HCT116 (cell line): ENCODE measurements at regions not wholly inside any gene's neighbourhood (a gene's known extent, or its start where the extent isn't known, plus 50 kb on each side); places are given as distances from the start of the nearest gene placed in this dataset.

Experiments used
- ATAC-seq: fragments of 200-7000 bp; cut with Tn5 transposase; 2 replicates; pipeline ENCODE4 v1.9.1; 2020; ENCODE audit warnings: mild to moderate bottlenecking, moderate library complexity
- BruUV-seq: library from RNA; stranded (reverse); fragments of 400-500 nt; replicated peaks from 2 replicates; lab custom pipeline; 2021; lab: Mats Ljungman, UMichigan
- CTCF ChIA-PET: fragments of 300-600 bp; sonication (Branson Sonifier 250); formaldehyde crosslinking; loops from one replicate; lab custom pipeline; 2021; ENCODE audit warnings: antibody characterized with exemption; lab: Charles Lee
- POLR2A ChIA-PET: fragments of 300-600, 350-600 bp; sonication (Branson Sonifier 250); formaldehyde crosslinking; loops from one replicate; lab custom pipeline; 2021; ENCODE audit warnings: antibody characterized with exemption; lab: Charles Lee
- RAD21 ChIA-PET, 2 experiments: fragments of 300-600 bp; sonication (Branson Sonifier 250); formaldehyde crosslinking; loops; one replicate each; lab custom pipeline; 2023; ENCODE audit warnings: low total read pairs in 2 of 2; ENCODE audit not compliant: uncharacterized antibody in 2 of 2, unreplicated experiment in 2 of 2, low non-redundant PET in 1 of 2; lab: Charles Lee
- DNase-seq: peaks from one replicate; pipeline ENCODE4 v3.0.0-alpha.2; 2010; ENCODE audit warnings: low read depth, low spot score
- H2AFZ ChIP-seq: fragments of 200-600 bp; shearing (Covaris generic), sonication (generic); 2 replicates; pipeline ENCODE4 v1.6.1; 2017; ENCODE audit warnings: low read depth, mixed run types, mixed read lengths, antibody characterized with exemption, low read length; ENCODE audit not compliant: poor library complexity, severe bottlenecking
- H3K27ac ChIP-seq: 2 replicates; pipeline ENCODE4 v1.5.1; 2012; ENCODE audit warnings: low read depth, low read length
- H3K27me3 ChIP-seq: fragments of 200-600 bp; sonication (generic); 2 replicates; pipeline ENCODE4 v1.6.1; 2016; ENCODE audit warnings: mixed run types, low read length, mixed read lengths; ENCODE audit not compliant: insufficient read depth
- H3K36me3 ChIP-seq, 2 experiments: fragments of 200-500 bp in 1 of 2; fragments of 200-600 bp in 1 of 2; sonication (Bioruptor generic) in 1 of 2; sonication (generic) in 1 of 2; 2 replicates each; pipeline versions ENCODE4 v1.5.1 to v1.6.1; 2014 to 2016; ENCODE audit warnings: low read length in 2 of 2, inconsistent platforms in 1 of 2, mixed read lengths in 1 of 2, mixed run types in 1 of 2; ENCODE audit not compliant: insufficient read depth in 2 of 2, control insufficient read depth in 1 of 2
- H3K4me1 ChIP-seq, 2 experiments: fragments of 200-600 bp in 1 of 2; sonication (generic) in 1 of 2; 2 replicates each; pipeline versions ENCODE4 v1.5.1 to v1.6.1; 2012 to 2017; ENCODE audit warnings: low read length in 2 of 2, inconsistent platforms in 1 of 2, mild to moderate bottlenecking in 1 of 2, mixed read lengths in 1 of 2, mixed run types in 1 of 2, moderate library complexity in 1 of 2; ENCODE audit not compliant: insufficient read depth in 2 of 2, control insufficient read depth in 1 of 2
- H3K4me2 ChIP-seq: fragments of 200-600 bp; sonication (generic); 2 replicates; pipeline ENCODE4 v1.6.1; 2017; ENCODE audit warnings: mixed run types, low read length, mixed read lengths
- H3K4me3 ChIP-seq, 2 experiments: fragments of 200-600 bp in 1 of 2; sonication (generic) in 1 of 2; replicated peaks in 1 of 2; 2 replicates each; pipeline ENCODE4 v1.5.1; 2011 to 2016; ENCODE audit warnings: low read length in 2 of 2, control low read depth in 1 of 2, low read depth in 1 of 2, mild to moderate bottlenecking in 1 of 2, mixed read lengths in 1 of 2, mixed run types in 1 of 2
- H3K79me2 ChIP-seq: fragments of 200-600 bp; sonication (generic); 2 replicates; pipeline ENCODE4 v1.6.1; 2017; ENCODE audit warnings: mild to moderate bottlenecking, mixed run types, low read length, moderate library complexity, mixed read lengths; ENCODE audit not compliant: insufficient read depth
- H3K9ac ChIP-seq: fragments of 200-600 bp; sonication (generic); 2 replicates; pipeline ENCODE4 v1.6.1; 2016; ENCODE audit warnings: low read length, mixed read lengths
- H3K9me2 ChIP-seq: fragments of 200-600 bp; sonication (generic), shearing (Covaris generic); 2 replicates; pipeline ENCODE4 v1.6.1; 2017; ENCODE audit warnings: mixed run types, mild to moderate bottlenecking, moderate library complexity; ENCODE audit not compliant: insufficient read depth
- H3K9me3 ChIP-seq, 2 experiments: fragments of 200-500 bp in 1 of 2; fragments of 200-600 bp in 1 of 2; sonication (Bioruptor generic) in 1 of 2; sonication (generic) in 1 of 2; 2 replicates each; pipeline ENCODE4 v1.6.1; 2014 to 2017; ENCODE audit warnings: low read length in 2 of 2, mixed read lengths in 2 of 2, inconsistent platforms in 1 of 2, low read depth in 1 of 2, mild to moderate bottlenecking in 1 of 2, mixed run types in 1 of 2, moderate library complexity in 1 of 2; ENCODE audit not compliant: control insufficient read depth in 1 of 2, insufficient read depth in 1 of 2
- H4K20me1 ChIP-seq: fragments of 200-600 bp; sonication (generic), shearing (Covaris generic); 2 replicates; pipeline ENCODE4 v1.6.1; 2017; ENCODE audit warnings: mixed run types, mild to moderate bottlenecking, moderate library complexity; ENCODE audit not compliant: insufficient read depth
- CTCF ChIP-seq, 3 experiments: fragments of 200-600 bp in 1 of 3; sonication (generic) in 1 of 3; IDR thresholded peaks in 2 of 3; conservative IDR thresholded peaks in 1 of 3; 2 replicates each; pipeline ENCODE4 v1.5.1; 2012 to 2017; ENCODE audit warnings: low read depth in 2 of 3, low read length in 2 of 3, antibody characterized with exemption in 1 of 3, borderline replicate concordance in 1 of 3, control low read depth in 1 of 3, mild to moderate bottlenecking in 1 of 3, mixed read lengths in 1 of 3, mixed run types in 1 of 3, moderate library complexity in 1 of 3; ENCODE audit not compliant: insufficient read depth in 1 of 3
- FOSL1 ChIP-seq: IDR thresholded peaks from 2 replicates; pipeline ENCODE4 v1.6.1; 2012; ENCODE audit warnings: low read depth
- ZBTB33 ChIP-seq: IDR thresholded peaks from 2 replicates; pipeline ENCODE4 v1.6.1; 2011; ENCODE audit warnings: mild to moderate bottlenecking, low read length, moderate library complexity; ENCODE audit not compliant: insufficient replicate concordance; ENCODE audit errors: extremely low read depth
- ZNF274 ChIP-seq: fragments of 200-500 bp; sonication (Bioruptor generic); IDR thresholded peaks from 2 replicates; pipeline ENCODE4 v1.6.1; 2014; ENCODE audit warnings: mild to moderate bottlenecking, low read depth, low read length, inconsistent platforms
- intact Hi-C: fragments of 100-400 bp; cut with micrococcal nuclease; formaldehyde crosslinking; loops from 2 replicates; pipeline ENCODE4 v1.10.0; 2022
- TF ChIP-seq, protein P1 (sequence below): IDR thresholded peaks from 2 replicates; pipeline ENCODE4 v1.6.1; 2012

DNA sequence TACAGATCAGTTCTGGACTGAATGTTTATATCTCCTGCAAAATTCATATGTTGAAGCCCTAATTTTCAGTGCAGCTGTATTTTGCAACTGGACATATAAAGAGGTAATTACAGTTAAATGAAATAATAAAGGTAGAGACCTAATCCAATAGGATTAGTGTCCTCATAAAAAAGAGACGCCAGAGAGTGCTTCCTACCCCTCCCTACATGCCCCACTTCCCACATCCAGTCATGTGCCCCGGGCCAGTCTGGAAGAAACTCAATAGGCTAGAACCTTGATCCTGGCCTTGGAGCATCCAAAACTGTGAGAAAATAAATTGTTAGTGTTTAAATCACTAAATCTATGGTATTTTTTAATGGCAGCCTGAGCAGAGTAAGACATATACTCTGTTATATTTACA, 172.3 kb downstream of the ALG10B start:
- Histone ChIP-seq H3K36me3 (no peaks in the 10 kb centered on the region), H3K9ac (no peak overlapping the region), H3K9me3 (no peaks in the 10 kb centered on the region), H3K27ac (no peak overlapping the region), H4K20me1 (no peaks in the 10 kb centered on the region), H3K27me3 (no peaks in the 10 kb centered on the region), H2AFZ (no peak overlapping the region), H3K4me1 (no peaks in the 10 kb centered on the region), H3K9me2 (no peaks in the 10 kb centered on the region), H3K4me3 (no peak overlapping the region), H3K79me2 (no peaks in the 10 kb centered on the region), H3K4me2 (no peak overlapping the region)
- POLR2A ChIA-PET: no interaction called here
- ATAC-seq: no peak
- no TSS peak for BruUV-seq
- CTCF ChIA-PET: no interaction called here
- DNase-seq: no peak
- TF ChIP-seq, protein P1, sequence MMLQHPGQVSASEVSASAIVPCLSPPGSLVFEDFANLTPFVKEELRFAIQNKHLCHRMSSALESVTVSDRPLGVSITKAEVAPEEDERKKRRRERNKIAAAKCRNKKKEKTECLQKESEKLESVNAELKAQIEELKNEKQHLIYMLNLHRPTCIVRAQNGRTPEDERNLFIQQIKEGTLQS: no peak
- no peak for TF ChIP-seq ZBTB33
- no peak for TF ChIP-seq CTCF (IDR thresholded peaks at IDR 0.05 in 2 of 3, conservative IDR thresholded peaks at IDR 0.05 in 1 of 3; ENCODE audit: borderline replicate concordance in 1 of 3, insufficient read depth in 1 of 3, low read depth in 2 of 3, low read length in 2 of 3)
- intact Hi-C loops: no loop called here
- RAD21 ChIA-PET: no interaction called here

GRCh38 chr12:38490073-38490472, 173.5 kb downstream of the ALG10B start:
- POLR2A ChIA-PET: no interaction called here
- intact Hi-C loops: no loop called here
- no peak overlapping the region for H3K9ac ChIP-seq
- H3K4me1 ChIP-seq: no peaks in the 10 kb centered on the region
- H2AFZ ChIP-seq: no peak overlapping the region
- no peak overlapping the region for H3K4me2 ChIP-seq
- no peak for DNase-seq
- no peak overlapping the region for H3K27ac ChIP-seq
- no peak overlapping the region for H3K4me3 ChIP-seq
- H3K9me2 ChIP-seq: no peaks in the 10 kb centered on the region
- H4K20me1 ChIP-seq: no peaks in the 10 kb centered on the region
- no peak for ATAC-seq
- BruUV-seq: no TSS peak
- CTCF ChIA-PET: no interaction called here
- no peaks in the 10 kb centered on the region for H3K27me3 ChIP-seq
- TF ChIP-seq ZNF274 (no peak), ZBTB33 (no peak), FOSL1 (no peak)
- TF ChIP-seq, all 23 proteins: peak for 0
- no peaks in the 10 kb centered on the region for H3K36me3 ChIP-seq
- no peaks in the 10 kb centered on the region for H3K79me2 ChIP-seq
- RAD21 ChIA-PET: no interaction called here
- H3K9me3 ChIP-seq: no peaks in the 10 kb centered on the region
